Lower leg skin (tissue), 4 donors: ENCODE measurements at regions not wholly inside any gene's neighbourhood (a gene's known extent, or its start where the extent isn't known, plus 50 kb on each side); places are given as distances from the start of the nearest gene placed in this dataset.

Experiments
- DNase-seq, 2 donors: peaks; one replicate each; pipeline ENCODE4 v3.0.0-alpha.2; 2019; ENCODE audit warnings: low spot score in 2 of 2
- H3K4me3 ChIP-seq: fragments of 200-600 bp; sonication (generic); 2 replicates; pipeline ENCODE4 v1.5.1; 2017; ENCODE audit warnings: mild to moderate bottlenecking, low read depth; ENCODE audit not compliant: poor library complexity, severe bottlenecking
- CTCF ChIP-seq, 3 donors: fragments of 450-650 bp; IDR thresholded peaks; one replicate each; pipeline ENCODE4 v1.5.1; 2016; ENCODE audit warnings: antibody characterized with exemption in 3 of 3, mild to moderate bottlenecking in 3 of 3, moderate library complexity in 2 of 3
- POLR2A ChIP-seq, 2 donors: fragments of 450-650 bp; IDR thresholded peaks; one replicate each; pipeline ENCODE4 v1.6.1; 2016 to 2017; ENCODE audit warnings: antibody characterized with exemption in 2 of 2, mild to moderate bottlenecking in 1 of 2, moderate library complexity in 1 of 2
- WGBS, 2 donors: methylation state at CpG; one replicate each; pipeline ENCODE4 v1.1.5; 2018; 5-methylcytosine and 5-hydroxymethylcytosine counted together
- intact Hi-C: fragments of 100-400 bp; cut with DNase I; formaldehyde crosslinking; loops from one replicate; pipeline ENCODE4 v1.15.0; 2023; ENCODE audit warnings: low total_unique reads

GRCh38 chr20:22453244-22454080 is 130.9 kb downstream of the FOXA2 start:
- TF ChIP-seq CTCF (IDR thresholded peaks at IDR 0.05): no peak
- TF ChIP-seq POLR2A (IDR thresholded peaks at IDR 0.05): no peak
- no peak overlapping the region for H3K4me3 ChIP-seq
- WGBS, 2 donors: 70% methylated on average over 12 of the region's 12 CpGs
- intact Hi-C loops: no loop called here
- DNase-seq: no peak

- intact Hi-C loops: no loop called here
Measured at GRCh38 chr20:22452442-22453011, 131.8 kb downstream of the FOXA2 start.

GRCh38 chr20:22450537-22450936 is 133.8 kb downstream of the FOXA2 start:
- no peak for DNase-seq
- WGBS, 2 donors: 83 to 84% methylated on average over 2 of the region's 2 CpGs
- TF ChIP-seq POLR2A (IDR thresholded peaks at IDR 0.05): no peak
- no peak for TF ChIP-seq CTCF (IDR thresholded peaks at IDR 0.05)

More at GRCh38 chr20:22452442-22453011, 131.8 kb downstream of the FOXA2 start:
- 96% methylated on average over 3 of the region's 3 CpGs for WGBS, 2 donors
- no peak for DNase-seq
- no peak overlapping the region for H3K4me3 ChIP-seq
- no peak for TF ChIP-seq CTCF (IDR thresholded peaks at IDR 0.05)
- TF ChIP-seq POLR2A (IDR thresholded peaks at IDR 0.05): no peak

GRCh38 chr20:22449188-22449973 is 135.0 kb downstream of the FOXA2 start:
- DNase-seq: no peak
- H3K4me3 ChIP-seq: no peak overlapping the region
- 21 to 32% methylated on average over 10 of the region's 10 CpGs for WGBS, 2 donors
- intact Hi-C loops: no loop called here
- no peak for TF ChIP-seq POLR2A (IDR thresholded peaks at IDR 0.05)
- TF ChIP-seq CTCF (IDR thresholded peaks at IDR 0.05): no peak

More at GRCh38 chr20:22450537-22450936, 133.8 kb downstream of the FOXA2 start:
- intact Hi-C loops: no loop called here
- H3K4me3 ChIP-seq: no peak overlapping the region

GRCh38 chr20:22447447-22447778 is 137.0 kb downstream of the FOXA2 start:
- H3K4me3 ChIP-seq: no peak overlapping the region
- intact Hi-C loops: no loop called here
- TF ChIP-seq CTCF (IDR thresholded peaks at IDR 0.05): no peak
- TF ChIP-seq POLR2A (IDR thresholded peaks at IDR 0.05): no peak
- 4 to 8% methylated on average over 1 of the region's 1 CpG for WGBS, 2 donors
- no peak for DNase-seq
